SK-N-SH (cell line): ENCODE measurements at regions not wholly inside any gene's neighbourhood (a gene's known extent, or its start where the extent isn't known, plus 50 kb on each side); places are given as distances from the start of the nearest gene placed in this dataset.

Experiments
- CTCF ChIA-PET: fragments of 300-600, 350-600 bp; formaldehyde crosslinking; extraction: SDS; loops from one replicate; lab custom pipeline; 2021; lab: Yijun Ruan, JAX
- POLR2A ChIA-PET: fragments of 350-600 bp; sonication (Branson Sonifier 250); formaldehyde crosslinking; extraction: SDS; loops from one replicate; lab custom pipeline; 2020; ENCODE audit warnings: antibody characterized with exemption, inconsistent platforms; lab: Yijun Ruan, JAX
- DNase-seq: peaks from one replicate; pipeline ENCODE4 v3.0.0; 2012
- H2AFZ ChIP-seq: fragments of 200-600 bp; sonication (generic); 2 replicates; pipeline ENCODE4 v1.8.1; 2016; ENCODE audit warnings: antibody characterized with exemption, mild to moderate bottlenecking, low read depth
- H3F3A ChIP-seq: fragments of 200-600 bp; sonication (generic); replicated peaks from 2 replicates; pipeline ENCODE3; 2016; ENCODE audit warnings: antibody characterized with exemption, mild to moderate bottlenecking; ENCODE audit not compliant: insufficient read depth
- H3K27ac ChIP-seq, 2 experiments: fragments of 200-500 bp in 1 of 2; fragments of 200-600 bp in 1 of 2; sonication (Bioruptor generic) in 1 of 2; sonication (generic), shearing (Covaris generic) in 1 of 2; 2 replicates each; pipeline versions ENCODE4 v1.5.1 to v1.6.1; 2014 to 2016; ENCODE audit warnings: low read depth in 2 of 2, inconsistent platforms in 1 of 2, low read length in 1 of 2, mild to moderate bottlenecking in 1 of 2, mixed read lengths in 1 of 2
- H3K27me3 ChIP-seq: fragments of 200-600 bp; sonication (generic), shearing (Covaris generic); 2 replicates; pipeline ENCODE4 v1.6.1; 2016; ENCODE audit warnings: mixed run types; ENCODE audit not compliant: insufficient read depth
- H3K36me3 ChIP-seq, 2 experiments: fragments of 200-500 bp in 1 of 2; fragments of 200-600 bp in 1 of 2; sonication (Bioruptor generic) in 1 of 2; sonication (generic) in 1 of 2; replicated peaks in 1 of 2; 2 replicates each; pipeline versions ENCODE3 to v1.5.1; 2014 to 2016; ENCODE audit warnings: low read length in 1 of 2, mild to moderate bottlenecking in 1 of 2; ENCODE audit not compliant: insufficient read depth in 2 of 2, control insufficient read depth in 1 of 2
- H3K4me1 ChIP-seq, 2 experiments: fragments of 200-500 bp in 1 of 2; fragments of 200-600 bp in 1 of 2; sonication (Bioruptor generic) in 1 of 2; sonication (generic), shearing (Covaris generic) in 1 of 2; 2 replicates each; pipeline versions ENCODE4 v1.5.1 to v1.6.1; 2014 to 2016; ENCODE audit warnings: low read depth in 1 of 2, low read length in 1 of 2, mixed run types in 1 of 2; ENCODE audit not compliant: insufficient read depth in 2 of 2, control insufficient read depth in 1 of 2
- H3K4me2 ChIP-seq: fragments of 200-600 bp; sonication (generic), shearing (Covaris generic); 2 replicates; pipeline ENCODE4 v1.6.1; 2017; ENCODE audit warnings: mixed run types
- H3K4me3 ChIP-seq, 2 experiments: fragments of 200-500 bp in 1 of 2; fragments of 200-600 bp in 1 of 2; sonication (Bioruptor generic) in 1 of 2; sonication (generic), shearing (Covaris generic) in 1 of 2; 2 replicates each; pipeline versions ENCODE4 v1.5.1 to v1.8.1; 2014 to 2016; ENCODE audit warnings: low read depth in 2 of 2, inconsistent platforms in 1 of 2, low read length in 1 of 2, mild to moderate bottlenecking in 1 of 2, mixed read lengths in 1 of 2, moderate library complexity in 1 of 2
- H3K79me2 ChIP-seq: fragments of 200-600 bp; sonication (generic); 2 replicates; pipeline ENCODE4 v1.8.1; 2017; ENCODE audit warnings: mild to moderate bottlenecking; ENCODE audit not compliant: insufficient read depth
- H3K9ac ChIP-seq: fragments of 200-600 bp; sonication (generic); 2 replicates; pipeline ENCODE4 v1.6.1; 2017; ENCODE audit warnings: mixed run types
- H3K9me2 ChIP-seq: fragments of 200-600 bp; sonication (generic); 2 replicates; pipeline ENCODE4 v1.6.1; 2017; ENCODE audit warnings: mixed run types
- H3K9me3 ChIP-seq: fragments of 200-600 bp; sonication (generic); 2 replicates; pipeline ENCODE4 v1.6.1; 2017; ENCODE audit warnings: mixed run types, mild to moderate bottlenecking, moderate library complexity
- H4K20me1 ChIP-seq: fragments of 200-600 bp; sonication (generic); 2 replicates; pipeline ENCODE4 v1.6.1; 2017; ENCODE audit warnings: mild to moderate bottlenecking, mixed run types; ENCODE audit not compliant: insufficient read depth
- CHD2 ChIP-seq: fragments of 150-350 bp; IDR thresholded peaks from 2 replicates; pipeline ENCODE4 v1.6.1; 2018; ENCODE audit warnings: low read length; ENCODE audit not compliant: partially characterized antibody
- EZH2phosphoT487 ChIP-seq: fragments of 200-600 bp; sonication (generic); IDR thresholded peaks from 2 replicates; pipeline ENCODE4 v1.6.1; 2017; ENCODE audit warnings: low read depth, mixed run types, mild to moderate bottlenecking, antibody characterized with exemption, moderate library complexity, borderline replicate concordance
- FOXM1 ChIP-seq: IDR thresholded peaks from 2 replicates; pipeline ENCODE4 v1.4.0; 2012; ENCODE audit warnings: low read depth, mild to moderate bottlenecking
- GABPA ChIP-seq: IDR thresholded peaks from 2 replicates; pipeline ENCODE4 v1.4.0; 2012; ENCODE audit warnings: low read depth, mild to moderate bottlenecking
- JUND ChIP-seq: IDR thresholded peaks from 2 replicates; pipeline ENCODE4 v1.4.0; 2012
- MXI1 ChIP-seq: IDR thresholded peaks from 2 replicates; pipeline ENCODE4 v1.6.1; 2012; ENCODE audit warnings: mild to moderate bottlenecking, low read depth, low read length, improper control_type of control experiment
- NFIC ChIP-seq: IDR thresholded peaks from 2 replicates; pipeline ENCODE4 v1.4.0; 2012; ENCODE audit warnings: borderline replicate concordance
- PBX3 ChIP-seq: IDR thresholded peaks from 2 replicates; pipeline ENCODE4; 2012
- REST ChIP-seq: IDR thresholded peaks from 2 replicates; pipeline ENCODE4 v1.6.1; 2012; ENCODE audit warnings: mild to moderate bottlenecking, low read depth, low read length, moderate library complexity
- RFX5 ChIP-seq: IDR thresholded peaks from 2 replicates; pipeline ENCODE4 v1.6.1; 2012; ENCODE audit warnings: mild to moderate bottlenecking, improper control_type of control experiment, low read length
- RXRA ChIP-seq: IDR thresholded peaks from 2 replicates; pipeline ENCODE4 v1.4.0; 2012; ENCODE audit warnings: low read depth, mild to moderate bottlenecking, borderline replicate concordance
- SIN3A ChIP-seq: IDR thresholded peaks from 2 replicates; pipeline ENCODE4 v1.6.1; 2012; ENCODE audit warnings: low read depth, mild to moderate bottlenecking, low read length, moderate library complexity, borderline replicate concordance
- TAF1 ChIP-seq: IDR thresholded peaks from 2 replicates; pipeline ENCODE4 v1.6.1; 2012; ENCODE audit warnings: low read depth, mild to moderate bottlenecking, low read length, moderate library complexity, borderline replicate concordance
- TEAD4 ChIP-seq: IDR thresholded peaks from 2 replicates; pipeline ENCODE4 v1.4.0; 2012; ENCODE audit warnings: mild to moderate bottlenecking, borderline replicate concordance; ENCODE audit not compliant: insufficient read depth
- USF2 ChIP-seq: fragments of 150-350 bp; IDR thresholded peaks from 2 replicates; pipeline ENCODE4 v1.6.1; 2017; ENCODE audit warnings: antibody characterized with exemption, low read length, low read depth, borderline replicate concordance
- YY1 ChIP-seq: IDR thresholded peaks from 2 replicates; pipeline ENCODE4 v1.4.0; 2012; ENCODE audit warnings: low read depth, mild to moderate bottlenecking
- WGBS: methylation state at CpG from one replicate; pipeline ENCODE4 v1.1.6; 2017; ENCODE audit warnings: low lambda C conversion rate; 5-methylcytosine and 5-hydroxymethylcytosine counted together

GRCh38 chr1:87497380-87498203, 168.9 kb downstream of the LMO4 start:
- Histone ChIP-seq H2AFZ (no peak overlapping the region), H3F3A (no peaks in the 10 kb centered on the region), H3K9me3 (no peaks in the 10 kb centered on the region), H3K4me1 (no peaks in the 10 kb centered on the region)
- CTCF ChIA-PET = interaction anchor here (0.6 kb wide), 1 partner anchor 194 kb away, joined by 3 read pairs; no protein-coding TSS in a partner anchor
- TF ChIP-seq USF2 = no peak
- no peak for TF ChIP-seq PBX3
- TF ChIP-seq RXRA = no peak
- no peak for TF ChIP-seq JUND
- no peak for TF ChIP-seq EZH2phosphoT487
- TF ChIP-seq GABPA = no peak
- no peak for TF ChIP-seq REST
- no peak for TF ChIP-seq SIN3A
- TF ChIP-seq FOXM1 = no peak
- no peak for TF ChIP-seq CHD2
- no peak for TF ChIP-seq MXI1
- no peak for TF ChIP-seq RFX5
- TF ChIP-seq YY1 = no peak
- TF ChIP-seq TAF1 = no peak
- TF ChIP-seq TEAD4 = no peak
- TF ChIP-seq NFIC = no peak
- TF ChIP-seq, all 33 proteins: peak for 0
- no peak for DNase-seq
- H3K4me2 ChIP-seq = no peak overlapping the region
- H4K20me1 ChIP-seq = no peaks in the 10 kb centered on the region
- H3K9ac ChIP-seq = no peak overlapping the region
- no peaks in the 10 kb centered on the region for H3K9me2 ChIP-seq
- no peak overlapping the region for H3K4me3 ChIP-seq
- POLR2A ChIA-PET = no interaction called here
- H3K79me2 ChIP-seq = no peaks in the 10 kb centered on the region
- 6% methylated on average over 1 of the region's 1 CpG for WGBS
- no peaks in the 10 kb centered on the region for H3K27me3 ChIP-seq
- H3K27ac ChIP-seq = no peak overlapping the region
- H3K36me3 ChIP-seq = no peaks in the 10 kb centered on the region
